GM18505 (cell line): ENCODE measurements at regions not wholly inside any gene's neighbourhood (a gene's known extent, or its start where the extent isn't known, plus 50 kb on each side); places are given as distances from the start of the nearest gene placed in this dataset.

Experiments used
- ATAC-seq: cut with Tn5 transposase; IDR thresholded peaks from one replicate; pipeline ENCODE4 v1.9.1; 2021; ENCODE audit not compliant: unreplicated experiment
- POLR2A ChIP-seq: IDR thresholded peaks from 4 replicates; pipeline ENCODE4 v1.6.1; 2011; ENCODE audit warnings: borderline replicate concordance; ENCODE audit not compliant: insufficient read depth, insufficient read length; ENCODE audit errors: extremely low read depth

GRCh38 chr9:25284365-25284764, 393.9 kb downstream of the TUSC1 start:
- no peak for ATAC-seq
- no peak for TF ChIP-seq POLR2A

DNA sequence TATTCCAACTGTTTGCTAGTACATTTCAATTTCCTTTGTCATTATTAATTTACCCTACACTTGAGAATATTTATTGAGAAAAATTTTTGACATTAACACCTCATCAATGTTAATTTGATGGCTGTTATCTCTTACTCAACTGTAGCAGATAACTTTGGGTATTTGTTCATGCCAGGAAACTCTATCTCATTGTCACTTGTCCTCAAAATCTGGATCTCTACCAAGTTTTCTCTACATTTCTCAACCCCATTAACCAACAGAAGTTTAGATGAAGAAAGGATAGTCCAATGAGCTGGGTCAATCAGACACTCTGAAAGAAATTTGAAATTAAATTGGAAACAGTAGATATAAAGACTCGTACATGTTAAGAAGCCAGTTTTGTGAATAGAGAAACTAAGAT, 395.3 kb downstream of the TUSC1 start:
- TF ChIP-seq POLR2A, result no peak

GRCh38 chr9:25261445-25261844, 416.8 kb downstream of the TUSC1 start:
- no peak for ATAC-seq
- TF ChIP-seq POLR2A, result no peak

More for the DNA sequence above, 395.3 kb downstream of the TUSC1 start:
- no peak for ATAC-seq

GRCh38 chr9:25260046-25260445, 418.2 kb downstream of the TUSC1 start:
- ATAC-seq, result no peak
- no peak for TF ChIP-seq POLR2A

DNA sequence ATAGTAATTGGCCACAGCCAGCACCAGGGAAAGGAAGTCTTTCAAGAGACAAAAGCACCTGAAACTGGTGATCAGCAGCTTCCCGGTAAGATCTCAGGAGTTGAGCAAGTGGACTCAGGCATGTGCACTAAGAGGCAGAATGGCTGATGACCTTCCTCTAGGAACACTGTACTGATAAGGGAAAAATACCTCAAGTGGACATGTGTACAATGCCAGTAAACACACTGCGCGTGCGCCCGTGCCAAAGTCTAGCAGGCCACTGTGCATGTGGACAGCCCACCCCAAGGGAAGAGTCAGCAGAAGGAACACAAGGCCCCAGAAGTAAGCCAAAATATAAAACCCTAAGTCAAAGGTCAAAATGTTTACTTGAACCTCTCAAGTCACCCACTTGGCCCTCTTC, 423.0 kb downstream of the TUSC1 start:
- no peak for ATAC-seq
- TF ChIP-seq POLR2A, result no peak

DNA sequence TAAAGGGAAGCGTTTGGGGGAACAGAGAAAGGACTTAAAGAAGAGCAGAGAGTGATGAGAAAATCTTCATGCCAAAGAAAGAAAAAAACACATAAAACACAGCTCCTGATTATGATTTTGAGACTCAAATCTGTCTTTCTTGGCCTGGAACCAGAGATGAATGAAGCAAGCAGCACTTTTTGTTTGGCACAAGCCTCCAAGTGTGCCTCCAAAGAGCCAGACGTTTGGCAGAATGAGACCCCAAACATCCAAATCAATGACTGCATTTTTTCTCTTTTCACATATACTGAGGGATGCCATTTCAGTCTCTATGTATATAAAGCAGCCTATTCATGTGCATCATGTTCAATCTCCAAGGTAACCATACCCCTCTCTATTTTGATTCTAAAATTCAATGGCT, 424.2 kb downstream of the TUSC1 start:
- ATAC-seq, result no peak
- no peak for TF ChIP-seq POLR2A

- TF ChIP-seq POLR2A, result no peak
Measured at GRCh38 chr9:25241421-25241820, 436.8 kb downstream of the TUSC1 start.

DNA sequence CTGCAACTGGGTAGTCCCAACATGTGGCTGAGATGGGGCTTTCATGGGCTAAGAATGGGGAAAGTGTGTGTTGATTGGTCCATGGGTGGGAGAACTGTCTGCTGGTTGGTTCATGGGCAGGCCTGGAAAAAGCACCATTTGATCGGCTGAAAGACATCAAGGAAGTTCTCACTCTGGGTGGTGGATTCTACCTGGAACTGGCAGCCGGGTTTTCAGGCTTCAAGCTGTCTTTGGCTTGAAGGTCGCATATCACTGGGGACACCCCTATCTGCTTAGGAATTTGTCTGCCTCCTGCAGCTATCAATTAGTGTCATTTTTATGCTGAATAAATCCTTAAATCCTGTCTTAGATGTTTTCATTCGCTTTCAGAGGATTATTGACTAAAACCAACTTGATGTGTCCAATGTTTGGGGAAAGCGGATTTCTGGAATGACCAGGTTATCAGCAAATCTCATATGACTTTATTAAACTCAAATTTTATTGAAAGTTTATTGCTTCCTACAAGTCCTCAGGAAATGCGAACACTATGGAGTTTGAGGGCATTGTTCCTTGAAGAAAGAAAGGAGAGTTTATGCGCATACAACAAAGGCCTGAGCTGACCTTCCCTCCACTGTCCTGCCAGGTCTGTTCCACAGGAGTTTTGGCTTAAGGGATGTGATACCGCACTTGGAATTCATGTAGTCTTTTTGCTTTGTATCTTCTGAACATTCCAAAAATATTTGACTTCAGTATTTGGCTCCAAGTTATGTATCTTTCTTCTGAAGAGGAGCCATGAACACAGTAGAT, 451.1 kb downstream of the TUSC1 start:
- TF ChIP-seq POLR2A, result no peak
- ATAC-seq, result no peak

More at GRCh38 chr9:25241421-25241820, 436.8 kb downstream of the TUSC1 start:
- ATAC-seq, result no peak

- no peak for ATAC-seq
- no peak for TF ChIP-seq POLR2A
Measured at GRCh38 chr9:25225938-25226760, 452.1 kb downstream of the TUSC1 start.

DNA sequence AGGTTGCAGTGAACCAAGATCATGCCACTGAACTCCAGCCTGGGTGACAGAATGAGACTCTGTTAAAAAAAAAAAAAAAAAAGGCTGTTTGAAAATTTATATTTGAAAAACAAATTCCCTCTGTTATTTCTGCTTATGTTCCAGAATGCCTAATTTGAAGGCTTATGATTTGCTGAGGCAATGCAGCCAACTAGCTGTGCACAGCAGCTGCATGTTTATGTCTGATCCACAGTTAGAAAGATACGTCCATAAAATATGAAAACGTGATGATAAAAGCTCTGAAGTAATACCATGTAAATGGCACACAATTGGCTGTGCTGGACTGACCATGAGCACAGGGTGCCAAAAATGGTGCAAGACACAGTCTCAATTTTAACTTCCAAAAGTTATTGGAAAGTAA, 453.2 kb downstream of the TUSC1 start:
- no peak for ATAC-seq
- TF ChIP-seq POLR2A, result no peak

DNA sequence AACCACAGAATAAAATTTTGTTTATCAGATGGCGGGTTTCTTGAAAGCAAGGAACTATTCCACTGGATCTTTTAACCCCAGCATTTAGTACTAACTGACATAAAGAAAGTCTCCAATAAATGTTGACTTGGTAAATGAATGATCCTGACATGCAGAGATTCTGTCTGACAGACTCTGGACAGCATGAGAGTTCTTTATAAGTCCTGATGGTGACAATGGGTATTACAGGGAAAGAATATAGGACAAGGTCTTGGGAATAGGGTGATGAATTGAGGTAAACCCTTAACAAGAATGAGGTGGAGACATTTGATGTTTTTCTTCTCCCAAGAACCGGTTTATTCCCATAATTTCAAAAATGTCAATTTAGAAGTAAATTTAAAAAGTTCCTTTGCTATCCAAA, 453.9 kb downstream of the TUSC1 start:
- TF ChIP-seq POLR2A, result no peak
- ATAC-seq, result no peak

- no peak for ATAC-seq
- TF ChIP-seq POLR2A, result no peak
Measured at GRCh38 chr9:25212361-25212760, 465.9 kb downstream of the TUSC1 start.

- no peak for ATAC-seq
- no peak for TF ChIP-seq POLR2A
Measured at GRCh38 chr9:25207402-25208195, 470.6 kb downstream of the TUSC1 start.
